ENCODE measurements at regions not wholly inside any gene's neighbourhood (a gene's known extent, or its start where the extent isn't known, plus 50 kb on each side); places are given as distances from the start of the nearest gene placed in this dataset.

- no peak for TF ChIP-seq CTCF (IDR thresholded peaks at IDR 0.05)
- no peak for TF ChIP-seq POLR2A (IDR thresholded peaks at IDR 0.05)
- no peak for TF ChIP-seq EP300 (IDR thresholded peaks at IDR 0.05)
Observed at GRCh38 chr9:90974016-90974415, 172.4 kb downstream of the SYK start.

Measured in ovary (tissue), 3 donors.